ENCODE measurements at regions not wholly inside any gene's neighbourhood (a gene's known extent, or its start where the extent isn't known, plus 50 kb on each side); places are given as distances from the start of the nearest gene placed in this dataset.

DNA sequence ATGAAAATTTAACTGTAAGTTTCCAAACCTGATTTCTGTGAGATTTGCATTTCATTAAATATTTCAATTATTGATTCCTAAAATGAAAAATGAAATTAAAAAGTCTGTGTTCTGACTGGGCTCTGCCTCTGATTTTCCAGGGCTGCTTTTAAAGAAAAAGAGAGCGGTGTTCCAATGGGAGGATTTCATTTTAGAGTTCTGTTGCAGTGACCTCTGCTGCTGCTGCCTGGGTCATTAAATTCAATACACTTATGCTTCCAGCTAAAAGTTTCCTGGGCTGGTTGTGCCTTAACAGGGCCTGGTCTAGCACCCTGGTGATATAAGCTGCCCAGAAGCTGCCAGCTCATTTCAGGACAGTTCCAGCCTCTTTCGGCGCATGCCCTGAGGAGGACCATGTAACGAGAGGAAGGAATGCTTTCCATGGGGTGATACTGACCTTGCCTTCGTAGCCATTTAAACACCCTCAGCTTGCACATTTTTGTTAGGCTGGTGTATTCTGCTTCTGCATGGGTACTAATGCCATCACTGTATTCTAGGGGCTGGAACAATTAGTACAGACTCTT lies 93.3 kb downstream of the TMEM174 start:
- no peak for TF ChIP-seq CTCF (IDR thresholded peaks at IDR 0.05; ENCODE audit: low read depth, low read length, poor library complexity, severe bottlenecking)
- TF ChIP-seq EZH2phosphoT487 (IDR thresholded peaks at IDR 0.05; ENCODE audit: borderline replicate concordance, low read length): no peak
